PC-9 (cell line): ENCODE measurements at regions not wholly inside any gene's neighbourhood (a gene's known extent, or its start where the extent isn't known, plus 50 kb on each side); places are given as distances from the start of the nearest gene placed in this dataset.

Experiments used
- EZH2 ChIP-seq: fragments of 200-600 bp; sonication (generic); IDR thresholded peaks from 2 replicates; pipeline ENCODE4 v1.8.0; 2017; ENCODE audit warnings: antibody characterized with exemption, low read depth
- TF ChIP-seq, protein P1 (sequence below): fragments of 200-600 bp; sonication (generic); conservative IDR thresholded peaks from 2 replicates; pipeline ENCODE4 v1.6.1; 2017; ENCODE audit warnings: mixed run types, antibody characterized with exemption, mild to moderate bottlenecking, moderate library complexity

DNA sequence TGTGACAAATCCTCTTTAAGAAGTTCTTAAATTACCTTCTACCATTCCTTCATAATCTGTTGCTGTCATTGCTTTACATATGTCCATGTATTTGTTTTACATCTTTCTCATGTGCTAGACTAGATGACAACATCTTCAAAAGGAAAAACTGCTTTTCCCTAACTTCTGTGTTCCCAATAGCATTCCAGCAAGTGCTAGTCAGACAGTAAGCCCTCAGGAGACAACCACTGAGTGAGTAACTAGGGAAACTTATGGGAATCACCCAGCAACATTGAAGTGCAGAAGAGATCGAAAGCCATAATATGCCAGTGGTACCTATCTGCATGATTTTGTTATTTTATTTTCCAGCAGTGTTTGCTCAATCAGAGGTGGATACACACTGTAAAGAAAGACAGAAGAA is 889.7 kb upstream of the API5 start:
- TF ChIP-seq, protein P1, sequence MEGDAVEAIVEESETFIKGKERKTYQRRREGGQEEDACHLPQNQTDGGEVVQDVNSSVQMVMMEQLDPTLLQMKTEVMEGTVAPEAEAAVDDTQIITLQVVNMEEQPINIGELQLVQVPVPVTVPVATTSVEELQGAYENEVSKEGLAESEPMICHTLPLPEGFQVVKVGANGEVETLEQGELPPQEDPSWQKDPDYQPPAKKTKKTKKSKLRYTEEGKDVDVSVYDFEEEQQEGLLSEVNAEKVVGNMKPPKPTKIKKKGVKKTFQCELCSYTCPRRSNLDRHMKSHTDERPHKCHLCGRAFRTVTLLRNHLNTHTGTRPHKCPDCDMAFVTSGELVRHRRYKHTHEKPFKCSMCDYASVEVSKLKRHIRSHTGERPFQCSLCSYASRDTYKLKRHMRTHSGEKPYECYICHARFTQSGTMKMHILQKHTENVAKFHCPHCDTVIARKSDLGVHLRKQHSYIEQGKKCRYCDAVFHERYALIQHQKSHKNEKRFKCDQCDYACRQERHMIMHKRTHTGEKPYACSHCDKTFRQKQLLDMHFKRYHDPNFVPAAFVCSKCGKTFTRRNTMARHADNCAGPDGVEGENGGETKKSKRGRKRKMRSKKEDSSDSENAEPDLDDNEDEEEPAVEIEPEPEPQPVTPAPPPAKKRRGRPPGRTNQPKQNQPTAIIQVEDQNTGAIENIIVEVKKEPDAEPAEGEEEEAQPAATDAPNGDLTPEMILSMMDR: no peak
- no peak for TF ChIP-seq EZH2
